ENCODE measurements at regions not wholly inside any gene's neighbourhood (a gene's known extent, or its start where the extent isn't known, plus 50 kb on each side); places are given as distances from the start of the nearest gene placed in this dataset.

- BruUV-seq (replicated peaks) = no TSS peak
- Histone ChIP-seq H4K20me1 (ENCODE audit: insufficient read depth, low read length) (no peaks in the 10 kb centered on the region), H3K4me2 (ENCODE audit: low read depth, low read length) (no peak overlapping the region), H3K9me3 (ENCODE audit: low read length) (no peaks in the 10 kb centered on the region), H3K36me3 (replicated peaks in 1 of 2; ENCODE audit: control insufficient read depth in 1 of 2, insufficient read depth in 2 of 2, low read length in 2 of 2) (no peaks in the 10 kb centered on the region), H3K79me2 (ENCODE audit: insufficient read depth, low read length) (no peaks in the 10 kb centered on the region), H2AFZ (ENCODE audit: low read length) (no peak overlapping the region), H3K27me3 (ENCODE audit: control insufficient read depth in 1 of 2, insufficient read depth in 2 of 2, low read length in 2 of 2) (no peaks in the 10 kb centered on the region), H3K9ac (ENCODE audit: insufficient read depth, low read depth, low read length) (no peak overlapping the region), H3K27ac (ENCODE audit: extremely low read length, insufficient read depth, low read length) (no peak overlapping the region), H3K4me3 (replicated peaks in 1 of 3; ENCODE audit: insufficient read depth in 1 of 3, low read depth in 2 of 3, low read length in 3 of 3) (no peak overlapping the region), H3K4me1 (ENCODE audit: insufficient read depth, low read length) (no peaks in the 10 kb centered on the region)
- ChIA-PET POLR2A (no interaction called here), CTCF (ENCODE audit: low intra/inter-chr PET ratio, low total read pairs) (no interaction called here)
- FAIRE-seq (no peak), DNase-seq (ENCODE audit: low spot score) (no peak), ATAC-seq (no peak)
- TF ChIP-seq KLF12 (CRISPR knock-in tag; IDR thresholded peaks at IDR 0.05; ENCODE audit: borderline replicate concordance) (no peak), NONO (IDR thresholded peaks at IDR 0.05) (no peak), NONO (CRISPR knock-in tag; conservative IDR thresholded peaks at IDR 0.05) (no peak), CAMTA2 (CRISPR knock-in tag; IDR thresholded peaks at IDR 0.05; ENCODE audit: borderline replicate concordance) (no peak), HIVEP1 (CRISPR knock-in tag; IDR thresholded peaks at IDR 0.05) (no peak), ZSCAN25 (CRISPR knock-in tag; IDR thresholded peaks at IDR 0.05) (no peak), ZNF83 (CRISPR knock-in tag; IDR thresholded peaks at IDR 0.05; ENCODE audit: borderline replicate concordance) (no peak), ZNF552 (CRISPR knock-in tag; IDR thresholded peaks at IDR 0.05; ENCODE audit: borderline replicate concordance) (no peak), ZNF703 (CRISPR knock-in tag; IDR thresholded peaks at IDR 0.05; ENCODE audit: borderline replicate concordance) (no peak), ZNF564 (CRISPR knock-in tag; IDR thresholded peaks at IDR 0.05) (no peak), HBP1 (CRISPR knock-in tag; IDR thresholded peaks at IDR 0.05; ENCODE audit: low read depth) (no peak), ZNF556 (CRISPR knock-in tag; IDR thresholded peaks at IDR 0.05; ENCODE audit: borderline replicate concordance) (no peak), SAP130 (CRISPR knock-in tag; IDR thresholded peaks at IDR 0.05; ENCODE audit: low read depth) (no peak)
- WGBS (ENCODE audit: low lambda C conversion rate) = 0% methylated on average over 1 of the region's 1 CpG
- in situ Hi-C loops (cut with HindIII; ENCODE audit: extremely low pct_ligation_motif_present, low pct_unique_long_range_greater_than_20kb) (no loop called here), intact Hi-C loops (cut with micrococcal nuclease; ENCODE audit: unreplicated experiment) (no loop called here)
Measured at GRCh38 chr15:59894835-59895234, 109.3 kb upstream of the FOXB1 start.
